HCT116 (cell line): ENCODE measurements at regions not wholly inside any gene's neighbourhood (a gene's known extent, or its start where the extent isn't known, plus 50 kb on each side); places are given as distances from the start of the nearest gene placed in this dataset.

Experiments
- ATAC-seq: fragments of 200-7000 bp; cut with Tn5 transposase; 2 replicates; pipeline ENCODE4 v1.9.1; 2020; ENCODE audit warnings: mild to moderate bottlenecking, moderate library complexity
- BruUV-seq: library from RNA; stranded (reverse); fragments of 400-500 nt; replicated peaks from 2 replicates; lab custom pipeline; 2021; lab: Mats Ljungman, UMichigan
- CTCF ChIA-PET: fragments of 300-600 bp; sonication (Branson Sonifier 250); formaldehyde crosslinking; loops from one replicate; lab custom pipeline; 2021; ENCODE audit warnings: antibody characterized with exemption; lab: Charles Lee
- POLR2A ChIA-PET: fragments of 300-600, 350-600 bp; sonication (Branson Sonifier 250); formaldehyde crosslinking; loops from one replicate; lab custom pipeline; 2021; ENCODE audit warnings: antibody characterized with exemption; lab: Charles Lee
- RAD21 ChIA-PET, 2 experiments: fragments of 300-600 bp; sonication (Branson Sonifier 250); formaldehyde crosslinking; loops; one replicate each; lab custom pipeline; 2023; ENCODE audit warnings: low total read pairs in 2 of 2; ENCODE audit not compliant: uncharacterized antibody in 2 of 2, unreplicated experiment in 2 of 2, low non-redundant PET in 1 of 2; lab: Charles Lee
- DNase-seq: peaks from one replicate; pipeline ENCODE4 v3.0.0-alpha.2; 2010; ENCODE audit warnings: low read depth, low spot score
- H2AFZ ChIP-seq: fragments of 200-600 bp; shearing (Covaris generic), sonication (generic); 2 replicates; pipeline ENCODE4 v1.6.1; 2017; ENCODE audit warnings: low read depth, mixed run types, mixed read lengths, antibody characterized with exemption, low read length; ENCODE audit not compliant: poor library complexity, severe bottlenecking
- H3K27ac ChIP-seq: 2 replicates; pipeline ENCODE4 v1.5.1; 2012; ENCODE audit warnings: low read depth, low read length
- H3K27me3 ChIP-seq: fragments of 200-600 bp; sonication (generic); 2 replicates; pipeline ENCODE4 v1.6.1; 2016; ENCODE audit warnings: mixed run types, low read length, mixed read lengths; ENCODE audit not compliant: insufficient read depth
- H3K36me3 ChIP-seq, 2 experiments: fragments of 200-500 bp in 1 of 2; fragments of 200-600 bp in 1 of 2; sonication (Bioruptor generic) in 1 of 2; sonication (generic) in 1 of 2; 2 replicates each; pipeline versions ENCODE4 v1.5.1 to v1.6.1; 2014 to 2016; ENCODE audit warnings: low read length in 2 of 2, inconsistent platforms in 1 of 2, mixed read lengths in 1 of 2, mixed run types in 1 of 2; ENCODE audit not compliant: insufficient read depth in 2 of 2, control insufficient read depth in 1 of 2
- H3K4me1 ChIP-seq, 2 experiments: fragments of 200-600 bp in 1 of 2; sonication (generic) in 1 of 2; 2 replicates each; pipeline versions ENCODE4 v1.5.1 to v1.6.1; 2012 to 2017; ENCODE audit warnings: low read length in 2 of 2, inconsistent platforms in 1 of 2, mild to moderate bottlenecking in 1 of 2, mixed read lengths in 1 of 2, mixed run types in 1 of 2, moderate library complexity in 1 of 2; ENCODE audit not compliant: insufficient read depth in 2 of 2, control insufficient read depth in 1 of 2
- H3K4me2 ChIP-seq: fragments of 200-600 bp; sonication (generic); 2 replicates; pipeline ENCODE4 v1.6.1; 2017; ENCODE audit warnings: mixed run types, low read length, mixed read lengths
- H3K4me3 ChIP-seq, 2 experiments: fragments of 200-600 bp in 1 of 2; sonication (generic) in 1 of 2; replicated peaks in 1 of 2; 2 replicates each; pipeline ENCODE4 v1.5.1; 2011 to 2016; ENCODE audit warnings: low read length in 2 of 2, control low read depth in 1 of 2, low read depth in 1 of 2, mild to moderate bottlenecking in 1 of 2, mixed read lengths in 1 of 2, mixed run types in 1 of 2
- H3K79me2 ChIP-seq: fragments of 200-600 bp; sonication (generic); 2 replicates; pipeline ENCODE4 v1.6.1; 2017; ENCODE audit warnings: mild to moderate bottlenecking, mixed run types, low read length, moderate library complexity, mixed read lengths; ENCODE audit not compliant: insufficient read depth
- H3K9ac ChIP-seq: fragments of 200-600 bp; sonication (generic); 2 replicates; pipeline ENCODE4 v1.6.1; 2016; ENCODE audit warnings: low read length, mixed read lengths
- H3K9me2 ChIP-seq: fragments of 200-600 bp; sonication (generic), shearing (Covaris generic); 2 replicates; pipeline ENCODE4 v1.6.1; 2017; ENCODE audit warnings: mixed run types, mild to moderate bottlenecking, moderate library complexity; ENCODE audit not compliant: insufficient read depth
- H3K9me3 ChIP-seq, 2 experiments: fragments of 200-500 bp in 1 of 2; fragments of 200-600 bp in 1 of 2; sonication (Bioruptor generic) in 1 of 2; sonication (generic) in 1 of 2; 2 replicates each; pipeline ENCODE4 v1.6.1; 2014 to 2017; ENCODE audit warnings: low read length in 2 of 2, mixed read lengths in 2 of 2, inconsistent platforms in 1 of 2, low read depth in 1 of 2, mild to moderate bottlenecking in 1 of 2, mixed run types in 1 of 2, moderate library complexity in 1 of 2; ENCODE audit not compliant: control insufficient read depth in 1 of 2, insufficient read depth in 1 of 2
- H4K20me1 ChIP-seq: fragments of 200-600 bp; sonication (generic), shearing (Covaris generic); 2 replicates; pipeline ENCODE4 v1.6.1; 2017; ENCODE audit warnings: mixed run types, mild to moderate bottlenecking, moderate library complexity; ENCODE audit not compliant: insufficient read depth
- CBX3 ChIP-seq: IDR thresholded peaks from 2 replicates; pipeline ENCODE4 v1.6.1; 2012; ENCODE audit warnings: low read depth
- ELF1 ChIP-seq: IDR thresholded peaks from 2 replicates; pipeline ENCODE4 v1.6.1; 2012; ENCODE audit warnings: low read depth, borderline replicate concordance
- FOSL1 ChIP-seq: IDR thresholded peaks from 2 replicates; pipeline ENCODE4 v1.6.1; 2012; ENCODE audit warnings: low read depth
- MAX ChIP-seq: IDR thresholded peaks from 2 replicates; pipeline ENCODE4 v1.6.1; 2012
- POLR2A ChIP-seq: IDR thresholded peaks from 2 replicates; pipeline ENCODE4 v1.7.0; 2011; ENCODE audit warnings: borderline replicate concordance; ENCODE audit not compliant: insufficient read depth, insufficient read length; ENCODE audit errors: extremely low read depth
- POLR2AphosphoS5 ChIP-seq: IDR thresholded peaks from 2 replicates; pipeline ENCODE4 v1.6.1; 2011; ENCODE audit warnings: mild to moderate bottlenecking, low read depth, low read length, moderate library complexity
- RAD21 ChIP-seq: IDR thresholded peaks from 2 replicates; pipeline ENCODE4 v1.6.1; 2012; ENCODE audit warnings: low read depth, mild to moderate bottlenecking
- SIN3A ChIP-seq: IDR thresholded peaks from 2 replicates; pipeline ENCODE4 v1.6.1; 2012; ENCODE audit warnings: low read depth
- ZFX ChIP-seq: fragments of 450-650 bp; IDR thresholded peaks from 2 replicates; pipeline ENCODE4 v1.6.1; 2017
- intact Hi-C: fragments of 100-400 bp; cut with micrococcal nuclease; formaldehyde crosslinking; loops from 2 replicates; pipeline ENCODE4 v1.10.0; 2022

- Histone ChIP-seq H3K27me3 (no peaks in the 10 kb centered on the region), H3K36me3 (no peaks in the 10 kb centered on the region), H4K20me1 (no peaks in the 10 kb centered on the region), H3K4me3 (peak overlapping the region; percentile 70 to 78), H3K79me2 (peaks cover 47% of the 10 kb centered on the region), H3K9me3 (no peaks in the 10 kb centered on the region), H3K4me2 (peak overlapping the region; percentile 97), H3K9ac (peak overlapping the region; percentile 89), H3K4me1 (peaks cover 19 to 27% of the 10 kb centered on the region in 2 experiments), H3K27ac (peak overlapping the region; percentile 85), H3K9me2 (no peaks in the 10 kb centered on the region), H2AFZ (no peak overlapping the region)
- ChIA-PET RAD21 (interaction anchor here in 1 of 2 experiments (1.1 kb wide), 1 partner anchor 47 kb away, joined by 3 read pairs; no protein-coding TSS in a partner anchor), POLR2A (interaction anchor here (0.7 to 2.3 kb wide), 6 partner anchors 11 to 40 kb away, joined by 3 to 9 read pairs (median 4); no protein-coding TSS in a partner anchor), CTCF (interaction anchor here (1.0 to 1.8 kb wide), 6 partner anchors 12 to 63 kb away, joined by 3 to 10 read pairs (median 3); no protein-coding TSS in a partner anchor)
- intact Hi-C loops, result no loop called here
- ATAC-seq (peak; percentile 72), DNase-seq (no peak)
- TF ChIP-seq SIN3A (peak; percentile 36; the same call in 1 of the 2 replicates), RAD21 (no peak), FOSL1 (no peak), ZFX (no peak; the same call in 1 of the 2 replicates), CBX3 (no peak), MAX (0 out of 2 replicates have a peak, but pooled peaks have one; percentile 1), POLR2A (peak; percentile 8), ELF1 (no peak), POLR2AphosphoS5 (peak; percentile 72)
- no TSS peak for BruUV-seq
Observed at GRCh38 chr22:46053563-46054090, 76.7 kb upstream of the WNT7B start.
